Fibroblast of skin of back (primary cell): ENCODE measurements at regions not wholly inside any gene's neighbourhood (a gene's known extent, or its start where the extent isn't known, plus 50 kb on each side); places are given as distances from the start of the nearest gene placed in this dataset.
"Not testable (repeated sequence)": the region's sequence is repeated elsewhere in the genome, so short reads cannot be mapped to it uniquely, and the experiment has no call there.

Experiments
- DNase-seq: peaks from one replicate; pipeline ENCODE4 v3.0.0-alpha.2; 2013

DNA sequence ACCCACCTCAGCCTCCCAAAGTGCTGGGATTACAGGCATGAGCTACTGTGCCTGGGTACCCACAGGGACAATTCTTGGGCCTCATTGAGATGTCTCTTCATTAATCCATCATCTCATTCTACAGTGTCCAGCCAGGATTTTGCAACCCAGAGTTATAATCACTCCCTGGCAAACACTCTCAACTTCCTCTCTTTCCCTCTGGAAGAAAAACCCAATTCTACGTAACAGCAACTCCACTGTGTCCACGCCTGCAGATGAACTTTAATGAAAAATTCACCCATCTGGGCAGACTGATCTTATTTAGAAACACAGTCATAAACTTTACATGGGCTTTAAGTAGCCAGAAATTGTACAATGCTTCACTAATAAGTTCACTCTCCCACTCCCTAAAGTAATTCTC lies 90.1 kb upstream of the ABCC4 start:
- DNase-seq: no peak

DNA sequence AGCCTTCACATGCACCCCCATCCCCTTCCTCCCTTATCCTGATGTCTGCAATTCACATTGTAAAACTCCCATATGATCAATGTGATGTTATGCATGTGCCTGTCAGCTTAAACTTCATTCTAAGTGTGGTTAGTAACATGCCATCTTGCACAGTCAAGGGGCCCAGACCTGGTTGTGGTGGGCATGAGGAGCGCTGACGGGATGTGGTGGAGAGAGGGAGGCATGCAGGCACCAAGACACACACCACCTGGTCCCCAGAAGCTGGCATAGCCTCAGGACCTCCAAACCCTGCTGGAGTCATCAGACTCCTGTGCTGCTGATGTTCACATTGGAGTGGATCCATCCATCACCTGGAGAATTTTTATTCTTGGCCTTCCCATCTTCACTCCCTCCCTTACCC lies 90.5 kb upstream of the ABCC4 start:
- DNase-seq: no peak

DNA sequence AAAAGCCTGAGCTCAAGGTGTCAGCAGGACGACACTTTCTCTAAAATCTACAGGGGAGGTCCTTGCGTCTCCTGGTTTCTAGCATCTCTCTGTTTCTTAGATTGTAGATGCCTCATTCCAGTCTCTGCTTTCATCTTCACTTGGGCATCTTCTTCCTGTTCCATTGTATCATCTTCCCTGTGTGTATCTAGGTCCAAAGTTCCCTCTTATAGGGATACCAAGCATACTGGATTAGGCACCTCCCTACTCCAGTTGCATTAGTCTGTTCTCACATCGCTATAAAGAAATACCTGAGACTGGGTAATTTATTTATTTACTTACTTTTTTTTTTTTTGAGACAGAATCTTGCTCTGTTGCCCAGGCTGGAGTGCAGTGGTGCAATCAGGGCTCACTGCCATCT lies 91.3 kb upstream of the ABCC4 start:
- DNase-seq: no peak

DNA sequence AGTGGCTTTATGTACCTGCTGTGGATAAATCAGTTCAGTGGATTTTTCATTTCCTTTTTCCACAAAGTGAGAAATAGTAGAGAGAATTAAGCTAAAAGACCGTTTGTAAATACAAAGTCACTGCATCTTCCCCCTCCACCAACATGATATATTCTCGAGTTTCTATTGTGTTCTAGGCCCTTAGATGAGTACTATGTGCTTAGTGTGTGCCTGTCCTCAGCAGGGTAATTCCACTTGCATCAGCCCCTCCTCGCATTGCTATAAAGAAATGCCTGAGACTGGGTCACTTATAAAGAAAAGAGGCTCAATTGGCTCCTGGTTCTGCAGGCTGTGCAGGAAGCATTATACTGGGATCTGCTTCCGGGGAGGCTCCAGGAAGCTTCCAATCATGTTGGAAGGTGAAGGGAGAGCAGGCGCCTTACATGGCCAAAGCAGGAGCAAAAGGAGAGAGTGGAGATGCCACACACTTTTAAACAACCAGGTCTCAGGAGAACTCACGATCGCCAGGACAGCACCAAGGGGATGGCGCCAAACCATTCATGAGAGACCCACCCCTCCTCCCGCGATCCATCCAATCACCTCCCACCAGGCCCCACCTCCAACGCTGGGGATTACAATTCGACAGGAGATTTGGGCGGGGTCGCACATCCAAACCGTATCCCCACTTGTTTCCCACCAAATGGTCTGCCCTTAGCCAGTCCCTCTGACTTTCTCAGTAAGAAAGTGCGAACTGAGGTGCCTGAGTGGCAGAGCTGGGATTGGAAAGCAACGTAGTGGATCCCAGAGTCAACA lies 102.3 kb upstream of the ABCC4 start:
- no peak for DNase-seq

DNA sequence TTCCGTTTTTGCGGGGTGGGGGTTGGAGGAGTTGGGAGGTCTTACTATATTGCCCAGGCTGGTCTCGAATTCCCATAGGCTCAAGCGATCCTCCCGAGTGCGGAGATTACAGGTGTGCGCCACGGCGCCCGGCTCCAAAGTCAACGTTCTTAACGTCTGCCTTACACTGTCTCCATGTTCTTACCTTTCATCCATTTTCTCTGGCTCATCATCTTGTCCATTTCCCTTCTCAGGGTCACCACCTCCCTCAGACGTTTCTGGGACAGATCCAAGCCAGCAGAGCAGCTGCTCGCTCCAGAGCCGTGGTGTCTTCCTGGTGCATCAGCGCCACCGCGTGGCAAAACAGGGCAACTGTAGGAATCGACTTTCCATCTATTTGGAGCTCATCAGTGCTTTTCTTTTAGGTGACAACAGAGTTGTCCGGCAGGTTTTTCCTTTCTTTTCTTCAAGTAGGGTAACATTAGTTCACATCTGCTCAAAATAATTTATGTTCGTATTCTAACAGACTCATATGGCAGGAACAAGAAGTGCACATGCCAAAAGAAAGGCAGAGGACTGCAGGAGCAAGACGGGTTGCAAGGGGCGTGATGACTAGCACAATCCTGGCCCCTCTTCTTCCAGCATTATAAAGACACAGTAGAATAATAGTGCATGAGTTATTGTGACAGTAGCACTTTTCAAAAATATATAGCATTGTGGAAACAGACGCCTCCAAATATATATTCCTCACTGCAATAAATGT lies 103.1 kb upstream of the ABCC4 start:
- DNase-seq: peak; percentile 75

GRCh38 chr13:95406176-95406575 lies 104.9 kb upstream of the ABCC4 start:
- no peak for DNase-seq

GRCh38 chr13:95411428-95412040 lies 110.3 kb upstream of the ABCC4 start:
- DNase-seq: no peak

GRCh38 chr13:95418946-95419345 lies 117.7 kb upstream of the ABCC4 start:
- no peak for DNase-seq

DNA sequence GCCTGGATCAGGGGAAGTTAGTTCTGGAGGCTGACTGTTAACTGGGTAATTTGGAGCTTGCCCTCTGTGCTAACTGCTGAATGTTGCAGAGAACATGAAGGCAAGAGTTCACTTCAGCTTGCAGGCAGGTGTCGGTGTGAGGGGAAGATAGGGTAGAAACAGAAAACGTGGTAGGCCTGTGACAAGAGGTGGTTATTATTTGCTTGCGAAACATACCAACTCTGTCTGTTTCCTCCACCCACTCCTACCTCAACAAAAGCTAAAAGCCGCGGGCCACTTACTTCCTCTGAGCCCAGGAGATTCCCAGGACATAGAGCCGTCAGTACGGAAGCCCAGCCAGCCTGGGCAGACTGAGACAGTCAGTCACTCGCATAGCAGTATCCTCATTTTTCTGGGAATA lies 119.2 kb upstream of the ABCC4 start:
- DNase-seq: no peak

GRCh38 chr13:95426631-95427030 lies 125.4 kb upstream of the ABCC4 start:
- DNase-seq: no peak

GRCh38 chr13:95430525-95430924 lies 122.0 kb upstream of the CLDN10 start:
- not testable (repeated sequence) for DNase-seq

DNA sequence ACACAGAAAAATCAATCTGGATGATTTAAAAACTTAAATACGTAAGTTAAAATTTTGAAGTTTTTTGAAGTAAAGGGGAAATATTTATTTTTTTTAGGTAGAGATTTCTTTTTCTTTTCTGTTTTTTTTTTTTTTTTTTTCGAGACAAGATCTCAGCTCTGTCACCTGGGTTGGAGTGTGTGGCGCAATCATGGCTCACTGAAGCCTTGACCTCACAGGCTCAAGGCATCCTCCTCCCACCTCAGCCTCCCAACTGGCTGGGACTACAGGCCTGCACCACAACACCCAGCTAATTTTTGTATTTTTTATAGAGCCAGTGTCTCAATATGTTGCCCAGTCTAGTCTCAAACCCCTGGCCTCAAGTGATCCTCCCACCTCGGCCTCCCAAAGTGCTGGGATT lies 120.4 kb upstream of the CLDN10 start:
- DNase-seq: no peak

DNA sequence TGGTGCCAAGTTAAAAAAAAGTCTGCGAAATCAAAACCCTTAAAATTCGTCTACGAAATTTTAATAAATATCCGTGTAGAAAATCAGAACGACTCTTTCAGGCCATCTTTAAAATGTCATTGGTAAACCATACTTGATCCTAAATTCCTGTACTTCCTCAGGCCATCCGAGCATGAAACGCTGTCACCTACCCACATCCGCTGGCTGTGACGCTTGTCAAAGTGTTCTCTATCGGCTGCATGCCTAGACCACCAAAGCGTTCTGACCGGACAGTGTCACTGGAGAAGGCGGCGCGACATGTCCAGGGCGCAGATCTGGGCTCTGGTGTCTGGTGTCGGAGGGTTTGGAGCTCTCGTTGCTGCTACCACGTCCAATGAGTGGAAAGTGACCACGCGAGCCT lies 119.0 kb upstream of the CLDN10 start:
- DNase-seq: no peak

- no peak for DNase-seq
Measured at GRCh38 chr13:95434111-95434510, 118.4 kb upstream of the CLDN10 start.

DNA sequence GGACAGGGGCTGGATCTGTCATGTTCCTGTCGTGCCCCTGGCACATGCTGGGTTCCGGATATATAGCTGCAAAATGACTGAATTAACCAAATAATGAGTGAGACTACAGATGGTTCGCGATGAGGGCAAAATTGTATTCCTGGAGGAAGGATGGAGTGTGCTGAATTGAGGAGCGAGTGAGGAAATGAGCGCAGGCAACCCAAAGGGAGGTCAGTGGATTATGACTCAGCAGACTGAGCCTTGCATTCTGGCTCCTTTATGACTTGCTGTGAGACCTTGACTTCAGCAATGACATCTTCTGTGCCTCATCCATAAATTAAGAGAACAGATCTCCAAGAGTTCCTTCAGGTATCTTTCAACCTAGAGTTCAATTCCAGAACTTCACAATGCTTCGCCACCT lies 115.0 kb upstream of the CLDN10 start:
- no peak for DNase-seq

DNA sequence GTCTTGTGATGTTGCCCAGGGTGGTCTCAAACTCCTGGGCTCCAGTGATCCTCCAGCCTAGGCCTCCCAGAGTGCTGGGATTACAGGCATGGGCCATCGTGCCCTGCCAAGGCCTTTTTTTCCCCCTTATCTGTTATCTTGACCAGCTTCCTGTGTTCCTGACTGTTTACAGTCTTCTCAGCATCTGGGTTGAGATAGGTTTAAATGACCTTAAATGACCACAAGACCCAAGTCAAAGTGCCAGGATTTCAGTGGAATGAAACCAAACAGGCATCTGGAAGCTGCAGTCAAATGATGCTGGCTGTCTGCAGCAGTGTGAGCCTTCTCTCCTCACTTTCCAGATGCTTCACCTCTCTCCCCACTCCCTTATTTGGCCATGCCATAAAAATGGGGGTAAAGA lies 114.2 kb upstream of the CLDN10 start:
- DNase-seq: no peak

GRCh38 chr13:95440441-95441088 lies 112.0 kb upstream of the CLDN10 start:
- no peak for DNase-seq

DNA sequence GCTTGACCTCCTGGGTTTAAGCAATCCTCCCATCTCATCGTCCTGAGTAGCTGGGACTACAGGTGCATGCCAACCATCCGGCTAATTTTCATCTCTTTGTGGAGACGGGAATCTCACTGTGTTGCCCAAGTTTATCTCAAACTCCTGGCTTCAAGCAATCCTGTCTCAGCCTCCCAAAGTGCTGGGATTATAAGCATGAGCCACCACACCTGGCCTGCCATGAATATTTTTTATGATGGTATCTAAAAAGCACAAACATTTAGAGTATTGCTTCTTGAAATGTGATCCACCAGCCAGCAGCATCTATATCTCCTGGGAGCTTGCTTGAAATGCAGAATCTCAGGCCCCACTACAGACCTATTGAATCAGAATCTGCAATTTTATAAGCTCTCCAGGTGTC lies 111.2 kb upstream of the CLDN10 start:
- no peak for DNase-seq

GRCh38 chr13:95444006-95444730 lies 108.4 kb upstream of the CLDN10 start:
- no peak for DNase-seq

DNA sequence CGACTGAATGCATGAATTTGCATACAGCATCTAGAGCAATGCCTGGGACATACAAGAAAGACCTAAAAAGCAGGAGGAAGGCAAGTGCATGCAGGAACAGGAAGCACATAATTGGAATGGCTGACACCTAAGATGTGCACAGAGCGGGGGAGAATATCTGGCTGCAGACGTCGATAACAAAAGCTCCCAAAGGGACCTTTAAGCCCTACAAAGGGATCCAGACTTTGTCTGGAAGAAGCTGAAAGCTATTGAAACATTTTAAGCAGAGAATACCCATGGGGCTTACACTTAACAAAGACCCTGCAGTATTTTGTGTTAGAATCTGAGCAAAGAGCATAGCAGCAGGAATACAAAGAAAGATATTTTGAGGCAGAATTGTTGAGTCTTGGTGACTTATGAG lies 107.4 kb upstream of the CLDN10 start:
- DNase-seq: no peak

DNA sequence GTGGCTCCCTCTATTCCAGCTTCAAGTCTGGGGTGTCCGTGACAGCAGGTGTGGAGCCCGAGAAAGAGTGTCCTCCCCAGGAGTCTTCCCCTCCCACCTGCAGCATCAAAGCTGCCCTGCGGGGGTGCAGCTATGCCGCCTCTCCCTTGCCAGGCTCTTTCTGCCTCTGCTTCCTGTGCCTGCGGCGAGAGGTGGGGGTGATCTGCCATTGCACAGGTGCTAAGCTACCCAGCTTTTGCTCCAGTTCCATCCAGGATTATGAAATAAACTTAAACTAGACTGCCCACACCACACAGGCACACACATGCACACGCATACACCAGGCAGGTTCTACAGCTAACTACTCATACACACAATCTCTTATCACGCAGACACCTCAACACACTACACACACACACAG lies 104.7 kb upstream of the CLDN10 start:
- DNase-seq: no peak

DNA sequence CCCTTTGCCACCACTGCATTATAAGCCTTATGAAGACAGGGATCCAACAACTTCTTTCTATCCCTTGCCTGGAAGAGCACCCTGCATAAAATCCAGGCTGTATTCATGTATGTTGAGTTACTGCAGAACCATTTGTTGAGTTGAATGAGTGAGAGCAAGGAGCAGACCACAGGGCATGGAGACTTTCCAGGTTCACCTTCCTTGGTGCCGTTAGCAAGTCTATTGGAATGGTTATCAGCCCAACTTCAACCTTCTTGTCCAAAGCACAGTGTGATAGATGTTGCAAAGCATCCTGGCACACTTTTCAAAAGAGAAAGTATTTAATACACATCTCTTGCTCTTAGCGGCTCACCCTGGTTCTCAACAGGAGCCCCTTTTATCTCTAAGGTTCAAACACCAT lies 100.9 kb upstream of the CLDN10 start:
- DNase-seq: no peak

GRCh38 chr13:95452375-95452774 lies 100.1 kb upstream of the CLDN10 start:
- no peak for DNase-seq
